ENCODE measurements at regions not wholly inside any gene's neighbourhood (a gene's known extent, or its start where the extent isn't known, plus 50 kb on each side); places are given as distances from the start of the nearest gene placed in this dataset.

DNA sequence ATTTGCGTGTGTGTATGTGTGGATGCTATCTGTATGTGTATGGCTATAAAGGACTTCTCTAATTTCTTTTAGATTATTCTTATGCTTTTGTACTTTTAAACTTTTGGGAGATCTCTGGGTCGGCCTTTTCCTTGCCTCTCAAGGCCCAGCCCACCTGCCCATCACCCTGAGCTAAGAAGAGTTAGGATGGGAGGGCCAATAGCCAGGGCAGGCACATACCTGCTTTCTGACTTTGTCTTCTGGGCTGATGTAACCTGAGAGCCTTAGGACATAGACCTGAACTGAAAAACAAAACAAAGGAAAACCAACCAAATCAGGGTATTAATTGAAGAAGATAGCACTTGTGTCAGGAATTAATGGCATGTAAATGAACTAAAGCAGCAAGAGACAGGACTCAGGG lies 100.2 kb downstream of the IRX1 start:
- TF ChIP-seq CREB1 (IDR thresholded peaks at IDR 0.05; ENCODE audit: low read depth) (no peak), FOXM1 (IDR thresholded peaks at IDR 0.05; ENCODE audit: borderline replicate concordance, low read depth) (no peak), TCF12 (IDR thresholded peaks at IDR 0.05; ENCODE audit: low read depth) (no peak), YY1 (IDR thresholded peaks at IDR 0.05; ENCODE audit: low read depth) (no peak), CEBPB (IDR thresholded peaks at IDR 0.05) (no peak), NFIC (IDR thresholded peaks at IDR 0.05) (no peak), EP300 (IDR thresholded peaks at IDR 0.05; ENCODE audit: borderline replicate concordance) (no peak), TAF1 (IDR thresholded peaks at IDR 0.05; ENCODE audit: low read depth) (no peak), EGR1 (IDR thresholded peaks at IDR 0.05) (no peak)
- TF ChIP-seq, protein P1, sequence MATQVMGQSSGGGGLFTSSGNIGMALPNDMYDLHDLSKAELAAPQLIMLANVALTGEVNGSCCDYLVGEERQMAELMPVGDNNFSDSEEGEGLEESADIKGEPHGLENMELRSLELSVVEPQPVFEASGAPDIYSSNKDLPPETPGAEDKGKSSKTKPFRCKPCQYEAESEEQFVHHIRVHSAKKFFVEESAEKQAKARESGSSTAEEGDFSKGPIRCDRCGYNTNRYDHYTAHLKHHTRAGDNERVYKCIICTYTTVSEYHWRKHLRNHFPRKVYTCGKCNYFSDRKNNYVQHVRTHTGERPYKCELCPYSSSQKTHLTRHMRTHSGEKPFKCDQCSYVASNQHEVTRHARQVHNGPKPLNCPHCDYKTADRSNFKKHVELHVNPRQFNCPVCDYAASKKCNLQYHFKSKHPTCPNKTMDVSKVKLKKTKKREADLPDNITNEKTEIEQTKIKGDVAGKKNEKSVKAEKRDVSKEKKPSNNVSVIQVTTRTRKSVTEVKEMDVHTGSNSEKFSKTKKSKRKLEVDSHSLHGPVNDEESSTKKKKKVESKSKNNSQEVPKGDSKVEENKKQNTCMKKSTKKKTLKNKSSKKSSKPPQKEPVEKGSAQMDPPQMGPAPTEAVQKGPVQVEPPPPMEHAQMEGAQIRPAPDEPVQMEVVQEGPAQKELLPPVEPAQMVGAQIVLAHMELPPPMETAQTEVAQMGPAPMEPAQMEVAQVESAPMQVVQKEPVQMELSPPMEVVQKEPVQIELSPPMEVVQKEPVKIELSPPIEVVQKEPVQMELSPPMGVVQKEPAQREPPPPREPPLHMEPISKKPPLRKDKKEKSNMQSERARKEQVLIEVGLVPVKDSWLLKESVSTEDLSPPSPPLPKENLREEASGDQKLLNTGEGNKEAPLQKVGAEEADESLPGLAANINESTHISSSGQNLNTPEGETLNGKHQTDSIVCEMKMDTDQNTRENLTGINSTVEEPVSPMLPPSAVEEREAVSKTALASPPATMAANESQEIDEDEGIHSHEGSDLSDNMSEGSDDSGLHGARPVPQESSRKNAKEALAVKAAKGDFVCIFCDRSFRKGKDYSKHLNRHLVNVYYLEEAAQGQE (IDR thresholded peaks at IDR 0.05; ENCODE audit: low read depth) = no peak

DNA sequence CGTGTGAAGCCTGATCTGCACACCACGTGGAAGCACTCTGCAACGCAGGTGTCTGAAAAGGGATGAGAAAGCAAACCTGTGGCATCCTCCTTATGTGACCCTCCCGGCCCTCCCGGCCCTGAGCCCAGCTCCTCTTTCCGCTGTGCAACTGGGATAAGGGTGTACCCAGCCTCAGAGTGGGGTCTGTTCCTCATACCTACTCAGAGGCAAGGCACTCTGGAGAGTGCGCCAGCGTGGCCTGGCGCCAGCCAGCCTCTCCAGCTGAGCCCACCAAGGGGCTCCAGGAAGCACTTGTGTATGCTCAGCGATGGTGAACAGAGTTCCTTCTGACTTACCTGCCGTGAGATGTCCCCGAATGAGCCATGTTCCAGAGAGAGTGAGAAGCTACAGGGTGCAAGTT lies 102.8 kb downstream of the IRX1 start:
- no peak for TF ChIP-seq ZBTB7A (IDR thresholded peaks at IDR 0.05; ENCODE audit: low read depth)
- TF ChIP-seq, protein P2, sequence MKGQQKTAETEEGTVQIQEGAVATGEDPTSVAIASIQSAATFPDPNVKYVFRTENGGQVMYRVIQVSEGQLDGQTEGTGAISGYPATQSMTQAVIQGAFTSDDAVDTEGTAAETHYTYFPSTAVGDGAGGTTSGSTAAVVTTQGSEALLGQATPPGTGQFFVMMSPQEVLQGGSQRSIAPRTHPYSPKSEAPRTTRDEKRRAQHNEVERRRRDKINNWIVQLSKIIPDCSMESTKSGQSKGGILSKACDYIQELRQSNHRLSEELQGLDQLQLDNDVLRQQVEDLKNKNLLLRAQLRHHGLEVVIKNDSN (IDR thresholded peaks at IDR 0.05) = no peak
- no peak for TF ChIP-seq RAD21 (IDR thresholded peaks at IDR 0.05; ENCODE audit: low read depth)
- no peak for TF ChIP-seq TEAD4 (IDR thresholded peaks at IDR 0.05)
- TF ChIP-seq, protein P1 (IDR thresholded peaks at IDR 0.05; ENCODE audit: low read depth) = no peak
- no peak for TF ChIP-seq TAF1 (IDR thresholded peaks at IDR 0.05; ENCODE audit: low read depth)
- no peak for TF ChIP-seq YY1 (IDR thresholded peaks at IDR 0.05; ENCODE audit: low read depth)
- no peak for TF ChIP-seq FOXM1 (IDR thresholded peaks at IDR 0.05; ENCODE audit: borderline replicate concordance, low read depth)
- TF ChIP-seq EGR1 (IDR thresholded peaks at IDR 0.05) = no peak
- no peak for TF ChIP-seq CEBPB (IDR thresholded peaks at IDR 0.05)
- no peak for TF ChIP-seq CREB1 (IDR thresholded peaks at IDR 0.05; ENCODE audit: low read depth)
- no peak for TF ChIP-seq NFIC (IDR thresholded peaks at IDR 0.05)
- no peak for TF ChIP-seq TCF12 (IDR thresholded peaks at IDR 0.05; ENCODE audit: low read depth)
- TF ChIP-seq, protein P3, sequence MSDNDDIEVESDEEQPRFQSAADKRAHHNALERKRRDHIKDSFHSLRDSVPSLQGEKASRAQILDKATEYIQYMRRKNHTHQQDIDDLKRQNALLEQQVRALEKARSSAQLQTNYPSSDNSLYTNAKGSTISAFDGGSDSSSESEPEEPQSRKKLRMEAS (IDR thresholded peaks at IDR 0.05) = no peak

DNA sequence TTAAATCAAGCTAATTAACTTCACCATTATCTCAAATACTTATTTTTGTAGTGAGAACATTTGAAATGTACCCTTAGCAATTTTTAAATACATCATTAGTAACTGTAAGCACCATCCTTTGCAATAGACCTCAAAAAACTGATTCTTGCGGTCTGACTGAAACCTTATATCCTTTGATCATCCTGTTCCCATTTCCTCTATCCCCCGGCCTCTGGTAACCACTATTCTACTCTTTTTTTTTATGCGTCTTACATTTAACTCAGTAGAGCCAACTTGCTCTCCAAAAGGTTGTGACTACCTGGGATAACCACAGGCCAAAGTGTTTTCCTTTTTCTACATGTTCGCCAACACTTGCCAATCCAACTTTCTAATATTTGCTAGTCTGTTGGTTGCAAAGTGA lies 106.1 kb downstream of the IRX1 start:
- TF ChIP-seq, protein P3 (IDR thresholded peaks at IDR 0.05) = no peak
- TF ChIP-seq CEBPB (IDR thresholded peaks at IDR 0.05) (no peak), CREB1 (IDR thresholded peaks at IDR 0.05; ENCODE audit: low read depth) (no peak), EGR1 (IDR thresholded peaks at IDR 0.05) (no peak), EP300 (IDR thresholded peaks at IDR 0.05; ENCODE audit: borderline replicate concordance) (no peak), TCF12 (IDR thresholded peaks at IDR 0.05; ENCODE audit: low read depth) (no peak), FOXM1 (IDR thresholded peaks at IDR 0.05; ENCODE audit: borderline replicate concordance, low read depth) (no peak), TAF1 (IDR thresholded peaks at IDR 0.05; ENCODE audit: low read depth) (no peak), ZBTB7A (IDR thresholded peaks at IDR 0.05; ENCODE audit: low read depth) (no peak), YY1 (IDR thresholded peaks at IDR 0.05; ENCODE audit: low read depth) (no peak)
- TF ChIP-seq, protein P2 (IDR thresholded peaks at IDR 0.05) = no peak

DNA sequence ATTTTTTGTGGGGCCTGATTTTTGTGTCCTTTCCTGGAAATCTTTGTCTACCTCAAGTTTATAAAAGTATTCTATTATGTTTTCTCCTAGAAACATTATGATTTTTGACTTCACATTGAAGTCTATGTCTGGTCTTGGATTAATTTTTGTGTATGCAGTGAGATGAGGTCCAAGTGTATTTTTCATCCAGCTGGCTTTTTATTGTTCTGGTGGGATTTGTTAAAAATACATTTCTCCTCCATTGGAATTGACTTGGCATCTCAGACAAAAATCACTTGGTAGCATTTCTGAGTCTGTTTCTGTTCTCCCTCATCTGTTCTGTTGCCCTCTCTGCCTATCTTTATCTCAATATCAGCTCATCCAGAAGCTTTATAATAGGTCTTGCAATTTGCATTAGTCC lies 109.0 kb downstream of the IRX1 start:
- TF ChIP-seq FOXM1 (IDR thresholded peaks at IDR 0.05; ENCODE audit: borderline replicate concordance, low read depth) = no peak

DNA sequence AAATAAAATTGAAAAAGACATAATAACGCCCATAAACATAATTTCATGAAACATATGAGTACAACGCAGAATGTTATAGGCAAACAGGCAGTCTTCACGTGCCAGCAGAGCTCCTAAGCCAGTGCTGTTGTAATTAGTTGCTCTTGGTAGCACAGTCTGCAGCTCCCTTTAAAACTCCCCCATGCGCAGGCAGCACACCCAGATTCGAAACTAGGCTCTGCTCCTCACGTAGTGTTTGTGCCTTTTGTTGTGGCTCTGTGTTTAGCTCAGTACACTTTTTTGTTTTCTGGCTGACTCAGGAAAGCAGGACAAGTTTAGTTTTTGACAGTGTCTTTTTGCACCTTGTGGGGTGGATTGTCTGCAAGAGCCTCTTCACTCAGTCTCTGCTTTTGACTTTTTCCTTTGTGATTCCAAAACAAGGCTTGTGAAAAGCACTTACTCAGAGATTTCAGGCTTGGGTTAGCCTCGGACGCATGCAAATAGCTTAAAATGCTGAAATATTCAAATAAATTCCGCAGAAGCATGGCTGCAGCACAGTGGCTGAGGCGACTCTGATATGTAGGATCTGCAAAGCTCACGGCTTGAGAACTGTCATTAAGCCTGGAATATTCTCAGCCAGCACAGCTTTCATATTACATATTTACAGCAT lies 113.6 kb downstream of the IRX1 start:
- TF ChIP-seq EP300 (IDR thresholded peaks at IDR 0.05; ENCODE audit: borderline replicate concordance) = no peak
- no peak for TF ChIP-seq FOXM1 (IDR thresholded peaks at IDR 0.05; ENCODE audit: borderline replicate concordance, low read depth)
- TF ChIP-seq, protein P2 (IDR thresholded peaks at IDR 0.05) = no peak

Measured in Ishikawa (cell line).